Adrenal gland (tissue), 5 donors: ENCODE measurements at regions not wholly inside any gene's neighbourhood (a gene's known extent, or its start where the extent isn't known, plus 50 kb on each side); places are given as distances from the start of the nearest gene placed in this dataset.

Experiments
- POLR2A ChIP-seq, 2 donors: fragments of 450-650 bp; IDR thresholded peaks; one replicate each; pipeline ENCODE4 v1.6.1; 2017; ENCODE audit warnings: antibody characterized with exemption in 2 of 2, mild to moderate bottlenecking in 2 of 2, moderate library complexity in 1 of 2
- TF ChIP-seq, protein P1 (sequence below), 6 experiments: fragments of 450-650 bp in 4 of 6; fragments of 200-600 bp in 2 of 6; sonication (generic) in 1 of 6; IDR thresholded peaks; 1 replicate in 5 of 6; 2 replicates in 1 of 6; pipeline versions ENCODE4 v1.5.1 to v1.8.0; 2016 to 2021; ENCODE audit warnings: antibody characterized with exemption in 6 of 6, mild to moderate bottlenecking in 2 of 6, moderate library complexity in 1 of 6
- donor health status: DM: no; HTN: no; CAD: no.

DNA sequence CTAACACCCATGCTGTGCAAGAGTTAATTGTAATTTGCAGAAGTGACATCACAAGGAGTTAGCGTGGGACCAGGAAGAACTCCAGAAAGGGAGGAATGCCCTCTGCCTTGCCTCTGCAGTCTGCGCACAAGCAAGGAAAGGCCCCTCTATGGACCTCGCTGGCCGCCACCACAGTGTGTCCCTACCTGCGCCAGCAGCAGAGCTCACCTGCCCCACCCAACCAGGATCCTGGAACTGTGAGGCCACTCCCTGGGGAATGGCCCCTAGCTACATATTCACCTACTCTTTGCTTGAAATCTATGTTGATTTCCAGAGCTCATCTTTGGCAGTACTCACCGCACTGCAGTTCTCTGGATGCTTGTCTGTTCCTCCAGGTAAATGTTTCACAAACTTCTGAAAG lies 72.0 kb upstream of the MTNR1B start:
- TF ChIP-seq, protein P1, sequence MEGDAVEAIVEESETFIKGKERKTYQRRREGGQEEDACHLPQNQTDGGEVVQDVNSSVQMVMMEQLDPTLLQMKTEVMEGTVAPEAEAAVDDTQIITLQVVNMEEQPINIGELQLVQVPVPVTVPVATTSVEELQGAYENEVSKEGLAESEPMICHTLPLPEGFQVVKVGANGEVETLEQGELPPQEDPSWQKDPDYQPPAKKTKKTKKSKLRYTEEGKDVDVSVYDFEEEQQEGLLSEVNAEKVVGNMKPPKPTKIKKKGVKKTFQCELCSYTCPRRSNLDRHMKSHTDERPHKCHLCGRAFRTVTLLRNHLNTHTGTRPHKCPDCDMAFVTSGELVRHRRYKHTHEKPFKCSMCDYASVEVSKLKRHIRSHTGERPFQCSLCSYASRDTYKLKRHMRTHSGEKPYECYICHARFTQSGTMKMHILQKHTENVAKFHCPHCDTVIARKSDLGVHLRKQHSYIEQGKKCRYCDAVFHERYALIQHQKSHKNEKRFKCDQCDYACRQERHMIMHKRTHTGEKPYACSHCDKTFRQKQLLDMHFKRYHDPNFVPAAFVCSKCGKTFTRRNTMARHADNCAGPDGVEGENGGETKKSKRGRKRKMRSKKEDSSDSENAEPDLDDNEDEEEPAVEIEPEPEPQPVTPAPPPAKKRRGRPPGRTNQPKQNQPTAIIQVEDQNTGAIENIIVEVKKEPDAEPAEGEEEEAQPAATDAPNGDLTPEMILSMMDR (IDR thresholded peaks at IDR 0.05): no peak
- TF ChIP-seq POLR2A (IDR thresholded peaks at IDR 0.05): no peak
